ENCODE measurements at regions not wholly inside any gene's neighbourhood (a gene's known extent, or its start where the extent isn't known, plus 50 kb on each side); places are given as distances from the start of the nearest gene placed in this dataset.
"Not testable (repeated sequence)": the region's sequence is repeated elsewhere in the genome, so short reads cannot be mapped to it uniquely, and the experiment has no call there.

DNA sequence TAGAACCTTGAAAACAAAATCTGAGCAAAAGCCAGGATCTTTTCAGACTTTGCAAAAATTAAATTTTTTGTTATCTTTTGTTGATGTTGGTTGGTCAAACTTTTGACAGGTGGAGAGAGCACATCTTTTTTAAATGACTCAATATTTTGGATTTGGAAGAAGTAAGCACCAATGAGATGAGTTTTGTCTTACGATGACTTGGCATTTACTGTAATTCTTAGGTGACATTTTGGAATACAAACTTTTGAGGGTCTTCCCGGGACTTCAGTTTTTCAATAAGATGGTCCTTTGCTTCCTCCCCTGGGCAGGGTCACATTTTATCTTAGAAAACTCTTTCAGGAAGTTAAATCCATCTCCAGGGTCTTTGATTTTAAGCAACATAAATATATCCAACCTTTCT, 423.9 kb downstream of the HS3ST3B1 start:
- TF ChIP-seq CTCF (IDR thresholded peaks at IDR 0.05; ENCODE audit: extremely low read depth, missing control alignments), result no peak
- no peak for DNase-seq (ENCODE audit: low spot score)

DNA sequence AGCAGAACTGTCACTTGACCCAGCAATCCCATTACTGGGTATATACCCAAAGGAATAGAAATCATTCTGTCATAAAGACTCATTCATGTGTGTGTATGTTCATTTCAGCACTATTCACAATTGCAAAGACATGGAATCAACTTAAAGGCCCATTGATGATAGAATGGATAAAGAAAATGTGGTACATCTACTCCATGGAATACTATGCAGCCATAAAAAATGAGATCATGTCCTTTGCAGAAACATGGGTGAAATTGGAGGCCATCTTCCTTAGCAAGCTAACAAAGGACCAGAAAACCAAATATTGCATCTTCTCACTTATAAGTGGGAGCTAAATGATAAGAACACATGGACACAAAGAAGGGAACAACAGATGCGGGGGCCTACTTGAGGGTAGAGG, 422.5 kb downstream of the HS3ST3B1 start:
- not testable (repeated sequence) for DNase-seq (ENCODE audit: low spot score)

DNA sequence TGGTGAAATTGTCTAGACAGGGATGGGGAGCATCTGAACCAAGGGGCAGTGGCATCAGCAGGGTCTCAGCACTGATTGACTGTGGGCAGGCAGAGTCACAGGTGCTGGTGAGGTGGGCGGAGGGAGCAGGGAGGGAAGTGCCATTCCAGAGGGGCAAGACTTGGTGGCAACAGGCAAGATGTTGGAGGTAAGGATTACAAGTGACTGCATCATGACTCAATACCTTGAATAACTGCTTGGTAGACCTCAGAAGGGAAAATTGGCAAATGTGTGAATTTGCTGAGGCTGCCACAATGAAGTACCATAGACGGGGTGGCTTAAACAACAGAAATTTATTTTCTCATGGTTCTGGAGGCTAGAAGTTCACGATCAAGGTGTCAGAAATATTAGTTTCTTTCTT, 419.1 kb downstream of the HS3ST3B1 start:
- no peak for TF ChIP-seq CTCF (IDR thresholded peaks at IDR 0.05; ENCODE audit: extremely low read depth, missing control alignments)
- DNase-seq (ENCODE audit: low spot score), result no peak

DNA sequence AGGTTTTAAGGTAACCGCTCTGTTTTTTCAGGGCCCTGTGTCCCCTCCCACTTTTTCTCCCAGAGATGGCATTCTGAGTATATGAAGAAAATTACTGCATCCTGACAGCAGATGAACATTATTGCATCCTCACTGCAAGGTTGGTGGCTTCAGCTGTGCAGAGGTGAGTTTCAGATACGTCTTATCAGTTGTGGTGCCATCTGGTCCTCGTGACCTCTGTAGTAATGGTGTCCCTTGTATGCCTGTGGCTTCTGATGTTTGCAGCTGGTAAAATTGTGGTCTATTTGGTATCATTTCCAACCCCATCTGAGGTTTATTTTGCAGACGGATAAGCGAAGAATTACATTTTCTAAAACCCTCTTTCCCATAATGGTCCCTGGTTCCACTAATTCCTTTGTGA, 417.0 kb downstream of the HS3ST3B1 start:
- TF ChIP-seq CTCF (IDR thresholded peaks at IDR 0.05; ENCODE audit: extremely low read depth, missing control alignments), result no peak
- no peak for DNase-seq (ENCODE audit: low spot score)

DNA sequence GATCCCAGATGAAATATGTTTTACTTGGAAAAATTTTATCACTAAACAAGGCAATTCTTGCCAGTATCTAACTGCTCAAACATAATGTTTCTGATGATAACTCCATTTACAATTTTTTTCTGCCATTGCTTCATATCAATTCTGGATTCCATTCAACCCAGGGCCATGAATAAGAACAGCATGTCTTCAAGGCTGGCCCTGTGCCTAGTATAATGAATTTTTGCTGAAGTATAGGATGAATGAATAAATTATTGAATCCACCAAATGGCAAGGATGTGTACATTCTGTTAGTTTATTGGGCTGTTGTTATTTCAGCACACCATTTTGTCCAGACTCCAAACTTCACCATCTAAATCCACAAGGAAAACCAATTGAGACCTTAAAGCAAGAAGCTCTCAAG, 414.7 kb downstream of the HS3ST3B1 start:
- TF ChIP-seq CTCF (IDR thresholded peaks at IDR 0.05; ENCODE audit: extremely low read depth, missing control alignments), result no peak
- no peak for DNase-seq (ENCODE audit: low spot score)

GRCh38 chr17:14712611-14713021, 411.7 kb downstream of the HS3ST3B1 start:
- TF ChIP-seq CTCF (IDR thresholded peaks at IDR 0.05; ENCODE audit: extremely low read depth, missing control alignments), result no peak

GRCh38 chr17:14704121-14704520, 403.2 kb downstream of the HS3ST3B1 start:
- DNase-seq (ENCODE audit: low spot score), result no peak
- TF ChIP-seq CTCF (IDR thresholded peaks at IDR 0.05; ENCODE audit: extremely low read depth, missing control alignments), result no peak

More at GRCh38 chr17:14712611-14713021, 411.7 kb downstream of the HS3ST3B1 start:
- DNase-seq (ENCODE audit: low spot score), result no peak

- TF ChIP-seq CTCF (IDR thresholded peaks at IDR 0.05; ENCODE audit: extremely low read depth, missing control alignments), result no peak
- no peak for DNase-seq (ENCODE audit: low spot score)
These were observed 401.0 kb downstream of the HS3ST3B1 start for GRCh38 chr17:14701886-14702285.
